ENCODE measurements at regions not wholly inside any gene's neighbourhood (a gene's known extent, or its start where the extent isn't known, plus 50 kb on each side); places are given as distances from the start of the nearest gene placed in this dataset.
A peak's percentile ranks its signal among the peaks of the same experiment; 100 is the strongest.

- peaks cover 7 to 10% of the 10 kb centered on the region in 2 donors for H3K4me1 ChIP-seq
- no peaks in the 10 kb centered on the region for H3K36me3 ChIP-seq
- no peak overlapping the region for H3K27ac ChIP-seq
- DNase-seq (no peak), ATAC-seq (peak in 1 of 2 donors; percentile 45)
- no peaks in the 10 kb centered on the region for H3K9me3 ChIP-seq
- peaks cover 10 to 18% (median 17%) of the 10 kb centered on the region in 3 donors for H3K27me3 ChIP-seq
- in situ Hi-C loops (cut with MboI; ENCODE audit: low sequenced_read_pairs in 4 of 4) = no loop called here
- TF ChIP-seq CTCF (IDR thresholded peaks at IDR 0.05 in 4 of 5, conservative IDR thresholded peaks at IDR 0.05 in 1 of 5) (no peak), POLR2A (IDR thresholded peaks at IDR 0.05) (no peak)
- intact Hi-C loops (cut with DNase I; ENCODE audit: low total_unique reads) = no loop called here
- H3K4me3 ChIP-seq = peak overlapping the region; percentile 22 to 48 (median 32)
These were observed 81.0 kb upstream of the BNC1 start for GRCh38 chr15:83365370-83365938.

- DNase-seq (no peak), ATAC-seq (no peak)
- H3K36me3 ChIP-seq = no peaks in the 10 kb centered on the region
- intact Hi-C loops (cut with DNase I; ENCODE audit: low total_unique reads) = no loop called here
- peaks cover 17 to 43% (median 29%) of the 10 kb centered on the region in 3 donors for H3K27me3 ChIP-seq
- in situ Hi-C loops (cut with MboI; ENCODE audit: low sequenced_read_pairs in 4 of 4) = no loop called here
- no peak overlapping the region for H3K4me3 ChIP-seq
- no peaks in the 10 kb centered on the region for H3K9me3 ChIP-seq
- no peak overlapping the region for H3K27ac ChIP-seq
- H3K4me1 ChIP-seq = no peaks in the 10 kb centered on the region
- TF ChIP-seq POLR2A (IDR thresholded peaks at IDR 0.05) (no peak), CTCF (IDR thresholded peaks at IDR 0.05 in 4 of 5, conservative IDR thresholded peaks at IDR 0.05 in 1 of 5) (no peak)
These were observed 74.7 kb upstream of the SH3GL3 start for GRCh38 chr15:83372434-83372891.

- Histone ChIP-seq H3K36me3 (no peaks in the 10 kb centered on the region), H3K9me3 (no peaks in the 10 kb centered on the region), H3K4me3 (no peak overlapping the region), H3K27ac (no peak overlapping the region), H3K27me3 (peaks cover 32 to 40% (median 34%) of the 10 kb centered on the region in 3 donors), H3K4me1 (no peaks in the 10 kb centered on the region)
- in situ Hi-C loops (cut with MboI; ENCODE audit: low sequenced_read_pairs in 4 of 4) (no loop called here), intact Hi-C loops (cut with DNase I; ENCODE audit: low total_unique reads) (no loop called here)
- ATAC-seq (no peak), DNase-seq (no peak)
- TF ChIP-seq POLR2A (IDR thresholded peaks at IDR 0.05) (no peak), CTCF (IDR thresholded peaks at IDR 0.05 in 4 of 5, conservative IDR thresholded peaks at IDR 0.05 in 1 of 5) (no peak)
These were observed 68.1 kb upstream of the SH3GL3 start for GRCh38 chr15:83378921-83379578.

GRCh38 chr15:83379579-83379959 is 67.6 kb upstream of the SH3GL3 start:
- TF ChIP-seq CTCF (IDR thresholded peaks at IDR 0.05 in 4 of 5, conservative IDR thresholded peaks at IDR 0.05 in 1 of 5) (no peak), POLR2A (IDR thresholded peaks at IDR 0.05) (no peak)
- H3K36me3 ChIP-seq = no peaks in the 10 kb centered on the region
- no peaks in the 10 kb centered on the region for H3K9me3 ChIP-seq
- no peaks in the 10 kb centered on the region for H3K4me1 ChIP-seq
- in situ Hi-C loops (cut with MboI; ENCODE audit: low sequenced_read_pairs in 4 of 4) (no loop called here), intact Hi-C loops (cut with DNase I; ENCODE audit: low total_unique reads) (no loop called here)
- H3K27ac ChIP-seq = no peak overlapping the region
- peaks cover 32 to 38% (median 34%) of the 10 kb centered on the region in 3 donors for H3K27me3 ChIP-seq
- DNase-seq (no peak), ATAC-seq (no peak)
- H3K4me3 ChIP-seq = no peak overlapping the region

Measured in gastrocnemius medialis (tissue), 4 donors.